ENCODE measurements at regions not wholly inside any gene's neighbourhood (a gene's known extent, or its start where the extent isn't known, plus 50 kb on each side); places are given as distances from the start of the nearest gene placed in this dataset.

DNA sequence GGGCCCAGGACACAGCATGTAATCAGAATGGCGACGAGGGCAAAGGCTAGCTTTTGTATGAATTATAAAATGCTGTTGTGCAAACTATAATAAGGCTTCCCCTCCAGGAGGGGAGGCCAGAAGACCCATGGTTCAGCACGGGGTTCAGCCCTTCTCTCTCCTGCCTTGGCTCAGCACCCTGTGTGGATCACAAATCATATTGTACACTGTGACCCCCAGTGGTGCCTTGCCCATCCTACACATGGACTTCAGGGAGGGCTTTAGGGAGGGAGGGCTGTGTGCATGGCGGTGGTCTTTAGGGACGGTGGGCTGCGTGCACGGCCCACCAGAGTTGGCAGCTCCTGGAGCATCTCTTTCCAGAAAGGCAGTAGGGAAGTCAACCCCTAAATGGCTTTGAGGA lies 120.8 kb upstream of the TNR start:
- no peak overlapping the region for H2AFZ ChIP-seq (ENCODE audit: control insufficient read depth, low read depth, low read length)
- in situ Hi-C loops (cut with MboI) (no loop called here), intact Hi-C loops (cut with micrococcal nuclease; ENCODE audit: unreplicated experiment) (no loop called here)
- H4K20me1 ChIP-seq (ENCODE audit: control insufficient read depth, insufficient read depth), result no peaks in the 10 kb centered on the region
- H3K27me3 ChIP-seq (replicated peaks in 1 of 2; ENCODE audit: control insufficient read depth in 2 of 2, insufficient read depth in 2 of 2, low read length in 1 of 2), result no peaks in the 10 kb centered on the region; a peak in 2 of 4 replicates
- SMC1A ChIA-PET (ENCODE audit: uncharacterized antibody, unreplicated experiment), result no interaction called here
- no peak overlapping the region for H3K4me3 ChIP-seq
- POLR2A ChIA-PET, result no interaction called here
- no peaks in the 10 kb centered on the region for H3K36me3 ChIP-seq (ENCODE audit: control insufficient read depth in 2 of 2, insufficient read depth in 2 of 2, low read length in 1 of 2)
- no peaks in the 10 kb centered on the region for H3K9me3 ChIP-seq (replicated peaks; ENCODE audit: control insufficient read depth, insufficient read depth, low read length)
- TF ChIP-seq FOS (IDR thresholded peaks at IDR 0.05; ENCODE audit: borderline replicate concordance, extremely low read depth, insufficient read length) (no peak), HDAC2 (IDR thresholded peaks at IDR 0.05) (no peak)
- 33% methylated on average over 7 of the region's 7 CpGs for WGBS (ENCODE audit: insufficient coverage, insufficient replicate concordance, low lambda C conversion rate, missing lambda C conversion rate)
- DNase-seq (ENCODE audit: low read depth, low spot score) (no peak), ATAC-seq (no peak), FAIRE-seq (no peak)
- no TSS peak for BruUV-seq (replicated peaks)
- H3K79me2 ChIP-seq (ENCODE audit: control insufficient read depth, insufficient read depth, low read length), result no peaks in the 10 kb centered on the region
- no peak overlapping the region for H3K9ac ChIP-seq (ENCODE audit: control insufficient read depth, insufficient read depth, low read length)
- peaks cover 5% of the 10 kb centered on the region; the same call in 1 of the 2 replicates for H3K4me1 ChIP-seq (ENCODE audit: control insufficient read depth, insufficient read depth, low read length)
- CTCF ChIA-PET, result no interaction called here
- no peak overlapping the region for H3K4me2 ChIP-seq (ENCODE audit: control insufficient read depth, insufficient read depth)
- RAD21 ChIA-PET (ENCODE audit: unreplicated experiment), result no interaction called here
- no peak overlapping the region for H3K27ac ChIP-seq (ENCODE audit: control insufficient read depth, insufficient read depth)

DNA sequence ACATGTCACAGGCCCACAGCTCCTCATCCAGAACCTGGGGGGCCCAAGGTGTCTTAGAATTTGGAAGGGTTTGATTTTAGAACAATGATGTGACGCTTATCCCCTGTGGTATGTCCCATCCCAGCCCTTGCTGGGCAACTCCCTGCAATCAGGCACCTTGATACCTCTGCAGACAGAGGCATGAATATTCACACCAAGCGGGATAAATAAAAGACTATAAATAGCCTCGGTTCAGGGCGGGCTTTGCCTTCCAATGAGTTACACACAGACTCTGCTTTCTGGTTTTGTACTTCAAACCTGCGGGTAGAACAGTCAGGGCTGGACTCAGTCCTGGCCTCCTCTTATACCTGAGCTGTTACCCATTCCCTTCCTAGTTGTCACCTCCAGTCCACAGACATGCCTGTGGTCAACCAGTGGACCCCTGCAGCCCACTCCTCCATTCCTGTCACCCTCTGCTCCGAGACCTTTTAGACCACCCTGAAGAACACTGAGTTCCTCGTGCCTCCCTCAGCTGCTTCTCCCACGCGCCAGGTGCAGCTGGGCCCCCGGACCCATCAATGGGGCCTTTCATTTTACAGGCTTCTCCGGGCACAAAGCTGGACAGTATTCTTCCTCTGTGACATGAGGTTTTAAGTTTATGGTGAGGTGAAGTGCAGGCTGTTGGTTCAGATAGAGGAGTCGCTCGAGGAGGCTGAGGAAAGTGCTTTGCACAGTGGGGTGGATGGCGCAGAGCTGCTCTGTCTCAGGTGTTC lies 120.1 kb upstream of the TNR start:
- whole genome bisulfite sequencing (ENCODE audit: insufficient coverage, insufficient replicate concordance, low lambda C conversion rate, missing lambda C conversion rate), result 50% methylated on average over 14 of the region's 14 CpGs
- RAD21 ChIA-PET (ENCODE audit: unreplicated experiment), result no interaction called here

More for the DNA sequence above, 120.1 kb upstream of the TNR start:
- ChIA-PET SMC1A (ENCODE audit: uncharacterized antibody, unreplicated experiment) (no interaction called here), POLR2A (no interaction called here), CTCF (no interaction called here)
- Histone ChIP-seq H3K27ac (ENCODE audit: control insufficient read depth, insufficient read depth) (no peak overlapping the region), H3K36me3 (ENCODE audit: control insufficient read depth in 2 of 2, insufficient read depth in 2 of 2, low read length in 1 of 2) (no peaks in the 10 kb centered on the region), H2AFZ (ENCODE audit: control insufficient read depth, low read depth, low read length) (no peak overlapping the region), H3K4me2 (ENCODE audit: control insufficient read depth, insufficient read depth) (no peak overlapping the region), H3K9me3 (replicated peaks; ENCODE audit: control insufficient read depth, insufficient read depth, low read length) (no peaks in the 10 kb centered on the region), H3K9ac (ENCODE audit: control insufficient read depth, insufficient read depth, low read length) (no peak overlapping the region), H3K79me2 (ENCODE audit: control insufficient read depth, insufficient read depth, low read length) (no peaks in the 10 kb centered on the region), H3K27me3 (replicated peaks in 1 of 2; ENCODE audit: control insufficient read depth in 2 of 2, insufficient read depth in 2 of 2, low read length in 1 of 2) (no peaks in the 10 kb centered on the region; a peak in 2 of 4 replicates), H3K4me1 (ENCODE audit: control insufficient read depth, insufficient read depth, low read length) (peaks cover 5% of the 10 kb centered on the region; the same call in 1 of the 2 replicates), H3K4me3 (no peak overlapping the region), H4K20me1 (ENCODE audit: control insufficient read depth, insufficient read depth) (no peaks in the 10 kb centered on the region)
- no TSS peak for BruUV-seq (replicated peaks)
- in situ Hi-C loops (cut with MboI), result no loop called here
- FAIRE-seq, result no peak
- no peak for TF ChIP-seq SP1 (IDR thresholded peaks at IDR 0.05; ENCODE audit: low read depth, low read length)
- no peak for TF ChIP-seq SRF (IDR thresholded peaks at IDR 0.05; ENCODE audit: low read depth in 2 of 2, low read length in 2 of 2)
- TF ChIP-seq JUND (IDR thresholded peaks at IDR 0.05; ENCODE audit: low read depth, low read length), result no peak
- TF ChIP-seq MEF2A (IDR thresholded peaks at IDR 0.05; ENCODE audit: insufficient read depth, low read depth, low read length), result no peak
- TF ChIP-seq, protein P1, sequence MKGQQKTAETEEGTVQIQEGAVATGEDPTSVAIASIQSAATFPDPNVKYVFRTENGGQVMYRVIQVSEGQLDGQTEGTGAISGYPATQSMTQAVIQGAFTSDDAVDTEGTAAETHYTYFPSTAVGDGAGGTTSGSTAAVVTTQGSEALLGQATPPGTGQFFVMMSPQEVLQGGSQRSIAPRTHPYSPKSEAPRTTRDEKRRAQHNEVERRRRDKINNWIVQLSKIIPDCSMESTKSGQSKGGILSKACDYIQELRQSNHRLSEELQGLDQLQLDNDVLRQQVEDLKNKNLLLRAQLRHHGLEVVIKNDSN (IDR thresholded peaks at IDR 0.05; ENCODE audit: borderline replicate concordance, extremely low read length, insufficient read depth, low read depth, low read length), result no peak
- no peak for TF ChIP-seq ATF3 (IDR thresholded peaks at IDR 0.05; ENCODE audit: borderline replicate concordance, extremely low read depth, low read depth, low read length)
- ATAC-seq, result no peak
- intact Hi-C loops (cut with micrococcal nuclease; ENCODE audit: unreplicated experiment), result no loop called here
- DNase-seq (ENCODE audit: low read depth, low spot score), result no peak
